Ishikawa (cell line): ENCODE measurements at regions not wholly inside any gene's neighbourhood (a gene's known extent, or its start where the extent isn't known, plus 50 kb on each side); places are given as distances from the start of the nearest gene placed in this dataset.

ENCODE experiments used
- CEBPB ChIP-seq: IDR thresholded peaks from 2 replicates; pipeline ENCODE4 v1.6.1; 2012
- EP300 ChIP-seq: IDR thresholded peaks from 2 replicates; pipeline ENCODE4 v1.6.1; 2012; ENCODE audit warnings: borderline replicate concordance
- MAX ChIP-seq: IDR thresholded peaks from 2 replicates; pipeline ENCODE4 v1.6.1; 2012

GRCh38 chr13:47215736-47216135, 318.9 kb upstream of the HTR2A start:
- TF ChIP-seq CEBPB (no peak), EP300 (no peak), MAX (no peak)
